ENCODE measurements at regions not wholly inside any gene's neighbourhood (a gene's known extent, or its start where the extent isn't known, plus 50 kb on each side); places are given as distances from the start of the nearest gene placed in this dataset.

DNA sequence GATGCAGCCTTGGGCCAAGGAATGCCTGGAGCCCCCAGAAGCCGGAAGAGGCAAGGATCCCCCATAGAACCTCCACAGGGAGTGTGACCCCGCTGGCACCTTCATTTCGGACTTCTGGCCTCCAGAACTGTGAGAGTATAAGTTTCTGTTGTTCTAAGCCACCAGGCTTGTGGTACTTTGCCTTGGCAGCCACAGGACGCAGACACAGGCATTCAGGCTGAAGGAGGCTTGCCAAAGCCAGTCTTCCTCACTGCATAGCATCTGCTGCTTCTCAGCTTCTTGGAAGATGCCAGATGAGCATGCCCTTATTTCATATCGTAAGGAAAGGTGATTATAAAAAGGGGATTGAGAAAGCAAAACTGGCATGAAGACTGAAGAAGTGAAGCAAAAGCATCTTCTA, 61.1 kb upstream of the TAS2R1 start:
- Histone ChIP-seq H3K27me3 (no peaks in the 10 kb centered on the region), H3K4me1 (no peaks in the 10 kb centered on the region), H3K36me3 (no peaks in the 10 kb centered on the region), H3K4me3 (no peak overlapping the region), H3K27ac (no peak overlapping the region), H3K9me3 (no peaks in the 10 kb centered on the region)
- WGBS, 2 donors (ENCODE audit: low coverage in 1 of 2), result 65 to 76% methylated on average over 3 of the region's 5 CpGs
- ATAC-seq, result no peak
- TF ChIP-seq, protein P1, sequence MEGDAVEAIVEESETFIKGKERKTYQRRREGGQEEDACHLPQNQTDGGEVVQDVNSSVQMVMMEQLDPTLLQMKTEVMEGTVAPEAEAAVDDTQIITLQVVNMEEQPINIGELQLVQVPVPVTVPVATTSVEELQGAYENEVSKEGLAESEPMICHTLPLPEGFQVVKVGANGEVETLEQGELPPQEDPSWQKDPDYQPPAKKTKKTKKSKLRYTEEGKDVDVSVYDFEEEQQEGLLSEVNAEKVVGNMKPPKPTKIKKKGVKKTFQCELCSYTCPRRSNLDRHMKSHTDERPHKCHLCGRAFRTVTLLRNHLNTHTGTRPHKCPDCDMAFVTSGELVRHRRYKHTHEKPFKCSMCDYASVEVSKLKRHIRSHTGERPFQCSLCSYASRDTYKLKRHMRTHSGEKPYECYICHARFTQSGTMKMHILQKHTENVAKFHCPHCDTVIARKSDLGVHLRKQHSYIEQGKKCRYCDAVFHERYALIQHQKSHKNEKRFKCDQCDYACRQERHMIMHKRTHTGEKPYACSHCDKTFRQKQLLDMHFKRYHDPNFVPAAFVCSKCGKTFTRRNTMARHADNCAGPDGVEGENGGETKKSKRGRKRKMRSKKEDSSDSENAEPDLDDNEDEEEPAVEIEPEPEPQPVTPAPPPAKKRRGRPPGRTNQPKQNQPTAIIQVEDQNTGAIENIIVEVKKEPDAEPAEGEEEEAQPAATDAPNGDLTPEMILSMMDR (IDR thresholded peaks at IDR 0.05), result no peak
- TF ChIP-seq EP300 (IDR thresholded peaks at IDR 0.05), result no peak
- TF ChIP-seq POLR2A (IDR thresholded peaks at IDR 0.05), result no peak
- TF ChIP-seq POLR2AphosphoS5 (IDR thresholded peaks at IDR 0.05), result no peak

DNA sequence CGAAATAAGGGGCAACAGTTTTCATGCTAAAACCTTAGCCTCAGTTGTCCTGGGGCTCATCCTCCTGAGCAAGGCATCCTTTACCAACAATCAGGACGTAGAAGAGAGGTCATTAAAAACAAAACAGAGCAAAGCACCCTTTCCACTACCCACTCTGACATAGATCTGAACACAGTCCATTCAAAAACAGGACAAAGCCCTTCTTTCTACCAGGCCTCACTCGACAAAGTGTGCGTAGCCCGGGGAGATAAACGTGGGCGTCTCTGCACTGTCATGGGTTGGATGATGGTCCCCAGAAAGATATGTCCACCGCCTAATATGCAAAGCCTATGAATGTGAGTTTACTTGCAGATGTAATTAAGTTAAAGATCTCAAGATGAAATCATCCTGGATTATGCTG, 60.6 kb upstream of the TAS2R1 start:
- Histone ChIP-seq H3K27ac (no peak overlapping the region), H3K36me3 (no peaks in the 10 kb centered on the region), H3K4me3 (no peak overlapping the region), H3K4me1 (no peaks in the 10 kb centered on the region), H3K9me3 (no peaks in the 10 kb centered on the region), H3K27me3 (no peaks in the 10 kb centered on the region)
- no peak for ATAC-seq
- TF ChIP-seq POLR2AphosphoS5 (IDR thresholded peaks at IDR 0.05), result no peak
- no peak for TF ChIP-seq EP300 (IDR thresholded peaks at IDR 0.05)
- TF ChIP-seq, protein P1 (IDR thresholded peaks at IDR 0.05), result no peak
- no peak for TF ChIP-seq POLR2A (IDR thresholded peaks at IDR 0.05)
- WGBS, 2 donors (ENCODE audit: low coverage in 1 of 2), result 62 to 73% methylated on average over 8 of the region's 8 CpGs

DNA sequence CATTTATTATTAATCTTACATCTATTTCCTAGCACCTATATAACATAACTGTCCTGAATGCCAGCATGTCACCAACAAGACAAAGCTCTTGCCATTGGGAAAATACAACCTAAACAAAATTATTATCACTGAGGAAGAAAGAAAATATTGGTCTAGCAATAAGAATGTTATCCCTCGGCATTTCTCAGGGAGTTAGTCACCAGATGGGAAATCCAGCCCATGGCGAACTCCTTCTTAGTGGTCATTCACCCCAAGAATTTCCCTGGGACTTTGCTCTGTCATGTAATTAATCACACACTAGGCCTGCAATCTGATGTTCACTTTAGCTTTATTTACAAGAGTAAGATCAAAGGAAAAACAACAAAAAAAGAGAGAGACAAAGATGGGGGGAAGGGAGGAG, 56.1 kb upstream of the TAS2R1 start:
- no peak for ATAC-seq

DNA sequence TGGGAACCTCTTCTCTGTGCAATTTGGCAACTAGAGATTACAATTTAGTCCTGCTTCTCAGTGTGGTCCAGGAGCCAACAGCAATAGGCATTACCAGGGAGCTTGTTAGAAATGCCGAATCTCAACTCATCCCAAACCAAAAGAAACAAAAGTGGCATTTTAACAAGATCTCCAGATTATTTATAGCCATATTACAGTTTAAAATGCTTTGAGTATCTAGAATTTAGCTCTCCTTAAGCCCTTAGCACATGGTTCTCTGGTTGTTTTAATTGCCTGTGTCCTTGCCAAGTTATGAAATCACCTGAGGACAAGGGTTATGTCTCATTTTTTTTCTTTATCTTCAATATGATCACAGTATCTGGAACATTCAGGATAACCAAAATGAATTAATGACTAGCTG, 51.6 kb upstream of the TAS2R1 start:
- Histone ChIP-seq H3K4me1 (no peaks in the 10 kb centered on the region), H3K4me3 (no peak overlapping the region), H3K36me3 (no peaks in the 10 kb centered on the region), H3K9me3 (peaks cover 0 to 14% (median 0%) of the 10 kb centered on the region in 3 donors), H3K27ac (no peak overlapping the region), H3K27me3 (no peaks in the 10 kb centered on the region)
- TF ChIP-seq, protein P1 (IDR thresholded peaks at IDR 0.05), result no peak
- TF ChIP-seq POLR2AphosphoS5 (IDR thresholded peaks at IDR 0.05), result no peak
- 40 to 67% methylated on average over 1 of the region's 1 CpG for WGBS, 2 donors (ENCODE audit: low coverage in 1 of 2)
- ATAC-seq, result no peak

More for the DNA sequence above, 56.1 kb upstream of the TAS2R1 start:
- no peak overlapping the region for H3K27ac ChIP-seq
- H3K4me3 ChIP-seq, result no peak overlapping the region
- 59% methylated on average over 2 of the region's 2 CpGs; no CpG with 5 or more reads in 1 of the 2 donors for WGBS, 2 donors (ENCODE audit: low coverage in 1 of 2)
- TF ChIP-seq EP300 (IDR thresholded peaks at IDR 0.05) (no peak), POLR2A (IDR thresholded peaks at IDR 0.05) (no peak), POLR2AphosphoS5 (IDR thresholded peaks at IDR 0.05) (no peak)
- TF ChIP-seq, protein P1 (IDR thresholded peaks at IDR 0.05), result no peak
- H3K9me3 ChIP-seq, result no peaks in the 10 kb centered on the region
- no peaks in the 10 kb centered on the region for H3K27me3 ChIP-seq
- H3K36me3 ChIP-seq, result no peaks in the 10 kb centered on the region
- no peaks in the 10 kb centered on the region for H3K4me1 ChIP-seq

Small RNA genes lying in the stretch of these regions (small RNA-seq; reads per million reads assigned to genes)
- gene AC034229.5 (0 reads per million in 4 donors), gene AC034229.6 (0 reads per million in 4 donors), gene AC091905.3 (0 reads per million in 4 donors), gene AC091905.4 (0 reads per million in 4 donors), gene RNA5SP177 (0 to 0.27 (median 0.20) reads per million in 4 donors)

Data from gastroesophageal sphincter (tissue), 4 donors.